Mesothelial cell of epicardium (in vitro differentiated cells): ENCODE measurements at regions not wholly inside any gene's neighbourhood (a gene's known extent, or its start where the extent isn't known, plus 50 kb on each side); places are given as distances from the start of the nearest gene placed in this dataset.

Source experiments
- DNase-seq, 2 experiments: peaks; one replicate each; pipeline ENCODE4 v3.0.0; 2021; ENCODE audit warnings: low spot score in 2 of 2; ENCODE audit not compliant: unreplicated experiment in 2 of 2
- H3K27ac Mint-ChIP-seq: 2 replicates; pipeline ENCODE4 v1.8.0; 2021; ENCODE audit warnings: mixed read lengths
- H3K27me3 Mint-ChIP-seq: 2 replicates; pipeline ENCODE4 v1.8.0; 2021; ENCODE audit warnings: low read depth, mixed read lengths
- H3K36me3 Mint-ChIP-seq: 2 replicates; pipeline ENCODE4 v1.8.0; 2021; ENCODE audit warnings: mixed read lengths
- H3K4me1 Mint-ChIP-seq: 2 replicates; pipeline ENCODE4 v1.8.0; 2021; ENCODE audit warnings: mixed read lengths
- H3K4me3 Mint-ChIP-seq: 2 replicates; pipeline ENCODE4 v1.8.0; 2021; ENCODE audit warnings: mild to moderate bottlenecking, moderate library complexity, mixed read lengths
- H3K9me3 Mint-ChIP-seq: 2 replicates; pipeline ENCODE4 v1.8.0; 2021; ENCODE audit warnings: mixed read lengths
- CTCF ChIP-seq: fragments of 200-600 bp; sonication (generic); IDR thresholded peaks from one replicate; pipeline ENCODE4 v1.5.0; 2021; ENCODE audit warnings: antibody characterized with exemption; ENCODE audit not compliant: unreplicated experiment

GRCh38 chr3:190772831-190773230 is 89.7 kb downstream of the GMNC start:
- Mint-ChIP-seq H3K4me3 (no peak overlapping the region), H3K36me3 (peaks cover 4% of the 10 kb centered on the region), H3K9me3 (peaks cover 31% of the 10 kb centered on the region), H3K27me3 (no peaks in the 10 kb centered on the region), H3K27ac (no peak overlapping the region), H3K4me1 (no peaks in the 10 kb centered on the region)
- no peak for DNase-seq
- no peak for TF ChIP-seq CTCF

DNA sequence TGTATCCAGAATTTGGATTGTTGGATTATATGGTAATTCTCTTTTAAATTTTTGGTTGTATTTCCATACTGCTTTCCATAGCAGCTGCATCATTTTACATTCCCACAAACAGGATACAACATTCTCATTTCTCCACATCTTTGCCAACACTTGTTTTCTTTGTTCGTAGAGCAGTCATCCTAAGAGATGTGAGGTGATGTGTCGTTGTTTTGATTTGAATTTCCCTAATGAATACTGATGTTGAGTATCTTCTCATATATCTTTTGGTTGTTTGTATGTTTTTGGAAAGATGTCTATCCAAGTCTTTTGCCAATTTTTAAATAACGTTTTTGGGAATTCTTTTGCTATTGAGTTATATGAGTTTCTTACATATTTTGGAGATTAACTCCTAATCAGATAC is 93.6 kb downstream of the GMNC start:
- Mint-ChIP-seq H3K9me3 (peaks cover 27% of the 10 kb centered on the region), H3K36me3 (peaks cover 4% of the 10 kb centered on the region), H3K27ac (no peak overlapping the region), H3K27me3 (no peaks in the 10 kb centered on the region), H3K4me3 (no peak overlapping the region), H3K4me1 (no peaks in the 10 kb centered on the region)
- no peak for DNase-seq
- TF ChIP-seq CTCF, result no peak

GRCh38 chr3:190767851-190768250 is 94.6 kb downstream of the GMNC start:
- peaks cover 21% of the 10 kb centered on the region for H3K9me3 Mint-ChIP-seq
- DNase-seq, result no peak
- no peaks in the 10 kb centered on the region for H3K4me1 Mint-ChIP-seq
- H3K27ac Mint-ChIP-seq, result no peak overlapping the region
- no peak overlapping the region for H3K4me3 Mint-ChIP-seq
- no peak for TF ChIP-seq CTCF
- H3K36me3 Mint-ChIP-seq, result peaks cover under 1% of the 10 kb centered on the region
- no peaks in the 10 kb centered on the region for H3K27me3 Mint-ChIP-seq

GRCh38 chr3:190764231-190765134 is 98.0 kb downstream of the GMNC start:
- H3K9me3 Mint-ChIP-seq, result peaks cover 7% of the 10 kb centered on the region

GRCh38 chr3:190762801-190763200 is 99.7 kb downstream of the GMNC start:
- H3K4me1 Mint-ChIP-seq, result peaks cover 13% of the 10 kb centered on the region

More at GRCh38 chr3:190764231-190765134, 98.0 kb downstream of the GMNC start:
- DNase-seq, result no peak
- TF ChIP-seq CTCF, result no peak
- H3K4me3 Mint-ChIP-seq, result no peak overlapping the region
- no peaks in the 10 kb centered on the region for H3K36me3 Mint-ChIP-seq
- no peak overlapping the region for H3K27ac Mint-ChIP-seq
- no peaks in the 10 kb centered on the region for H3K27me3 Mint-ChIP-seq
- peaks cover 8% of the 10 kb centered on the region for H3K4me1 Mint-ChIP-seq

More at GRCh38 chr3:190762801-190763200, 99.7 kb downstream of the GMNC start:
- no peak for DNase-seq
- TF ChIP-seq CTCF, result no peak
- H3K27ac Mint-ChIP-seq, result no peak overlapping the region
- no peak overlapping the region for H3K4me3 Mint-ChIP-seq
- H3K9me3 Mint-ChIP-seq, result peaks cover 5% of the 10 kb centered on the region
- H3K27me3 Mint-ChIP-seq, result no peaks in the 10 kb centered on the region
- H3K36me3 Mint-ChIP-seq, result no peaks in the 10 kb centered on the region
